GM19452 (cell line): ENCODE measurements at regions not wholly inside any gene's neighbourhood (a gene's known extent, or its start where the extent isn't known, plus 50 kb on each side); places are given as distances from the start of the nearest gene placed in this dataset.
"Not testable (repeated sequence)": the region's sequence is repeated elsewhere in the genome, so short reads cannot be mapped to it uniquely, and the experiment has no call there.

Experiments used
- ATAC-seq: cut with Tn5 transposase; IDR thresholded peaks from one replicate; pipeline ENCODE4 v1.9.1; 2021; ENCODE audit not compliant: unreplicated experiment

GRCh38 chr11:129636926-129637325 lies 178.7 kb upstream of the TMEM45B start:
- no peak for ATAC-seq

GRCh38 chr11:129637473-129637872 lies 178.2 kb upstream of the TMEM45B start:
- ATAC-seq = no peak

GRCh38 chr11:129637983-129638776 lies 177.5 kb upstream of the TMEM45B start:
- no peak for ATAC-seq

GRCh38 chr11:129639300-129639699 lies 176.3 kb upstream of the TMEM45B start:
- no peak for ATAC-seq

GRCh38 chr11:129640671-129641070 lies 175.0 kb upstream of the TMEM45B start:
- ATAC-seq = no peak

- ATAC-seq = no peak
Measured at GRCh38 chr11:129643031-129643721, 172.5 kb upstream of the TMEM45B start.

- ATAC-seq = no peak
Measured at GRCh38 chr11:129644326-129644725, 171.3 kb upstream of the TMEM45B start.

GRCh38 chr11:129645943-129646342 lies 169.7 kb upstream of the TMEM45B start:
- no peak for ATAC-seq

GRCh38 chr11:129650044-129650443 lies 165.6 kb upstream of the TMEM45B start:
- not testable (repeated sequence) for ATAC-seq

- no peak for ATAC-seq
Measured at GRCh38 chr11:129652835-129653234, 162.8 kb upstream of the TMEM45B start.

GRCh38 chr11:129655247-129655832 lies 160.3 kb upstream of the TMEM45B start:
- no peak for ATAC-seq

GRCh38 chr11:129657866-129658525 lies 157.7 kb upstream of the TMEM45B start:
- ATAC-seq = no peak

GRCh38 chr11:129658526-129658867 lies 157.2 kb upstream of the TMEM45B start:
- no peak for ATAC-seq

- ATAC-seq = no peak
Measured at GRCh38 chr11:129680907-129681306, 134.7 kb upstream of the TMEM45B start.

- no peak for ATAC-seq
Measured at GRCh38 chr11:129681344-129682114, 134.1 kb upstream of the TMEM45B start.

GRCh38 chr11:129686269-129686668 lies 129.4 kb upstream of the TMEM45B start:
- no peak for ATAC-seq

- ATAC-seq = no peak
Measured at GRCh38 chr11:129691142-129691541, 124.5 kb upstream of the TMEM45B start.

GRCh38 chr11:129694538-129694937 lies 121.1 kb upstream of the TMEM45B start:
- no peak for ATAC-seq

GRCh38 chr11:129694966-129695365 lies 120.7 kb upstream of the TMEM45B start:
- ATAC-seq = no peak

GRCh38 chr11:129695571-129696308 lies 119.9 kb upstream of the TMEM45B start:
- ATAC-seq = peak; percentile 82
